ENCODE measurements at regions not wholly inside any gene's neighbourhood (a gene's known extent, or its start where the extent isn't known, plus 50 kb on each side); places are given as distances from the start of the nearest gene placed in this dataset.

DNA sequence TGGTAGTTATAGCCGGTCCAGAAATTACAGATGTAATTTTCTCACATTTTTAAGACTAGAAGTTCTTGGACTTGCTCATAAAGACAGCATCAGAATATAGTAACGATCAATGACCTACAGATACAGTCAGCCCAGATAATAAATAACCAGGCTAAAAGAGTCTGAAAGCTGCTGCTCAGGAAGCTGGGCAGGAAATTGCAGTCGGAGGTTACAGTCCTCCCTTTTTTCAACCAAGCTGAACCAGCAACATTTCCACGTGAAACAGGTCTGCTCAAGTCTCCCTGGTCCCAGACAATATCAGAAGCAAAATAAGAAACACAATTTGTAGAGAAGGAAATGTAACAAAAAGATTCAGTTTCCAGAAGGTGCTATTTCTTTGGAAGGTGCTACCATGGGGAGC lies 457.4 kb downstream of the SIPA1L2 start:
- TF ChIP-seq SP1 (CRISPR knock-in tag; conservative IDR thresholded peaks at IDR 0.05) (no peak), IRF2 (CRISPR knock-in tag; IDR thresholded peaks at IDR 0.05; ENCODE audit: borderline replicate concordance, low read depth) (no peak), JUN (CRISPR knock-in tag; IDR thresholded peaks at IDR 0.05) (no peak)
- TF ChIP-seq, protein P1, sequence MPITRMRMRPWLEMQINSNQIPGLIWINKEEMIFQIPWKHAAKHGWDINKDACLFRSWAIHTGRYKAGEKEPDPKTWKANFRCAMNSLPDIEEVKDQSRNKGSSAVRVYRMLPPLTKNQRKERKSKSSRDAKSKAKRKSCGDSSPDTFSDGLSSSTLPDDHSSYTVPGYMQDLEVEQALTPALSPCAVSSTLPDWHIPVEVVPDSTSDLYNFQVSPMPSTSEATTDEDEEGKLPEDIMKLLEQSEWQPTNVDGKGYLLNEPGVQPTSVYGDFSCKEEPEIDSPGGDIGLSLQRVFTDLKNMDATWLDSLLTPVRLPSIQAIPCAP (CRISPR knock-in tag; IDR thresholded peaks at IDR 0.05) = no peak
